GM19467 (cell line): ENCODE measurements at regions not wholly inside any gene's neighbourhood (a gene's known extent, or its start where the extent isn't known, plus 50 kb on each side); places are given as distances from the start of the nearest gene placed in this dataset.

Source experiments
- ATAC-seq: cut with Tn5 transposase; IDR thresholded peaks from one replicate; pipeline ENCODE4 v1.9.1; 2021; ENCODE audit warnings: mild to moderate bottlenecking, moderate library complexity; ENCODE audit not compliant: unreplicated experiment

DNA sequence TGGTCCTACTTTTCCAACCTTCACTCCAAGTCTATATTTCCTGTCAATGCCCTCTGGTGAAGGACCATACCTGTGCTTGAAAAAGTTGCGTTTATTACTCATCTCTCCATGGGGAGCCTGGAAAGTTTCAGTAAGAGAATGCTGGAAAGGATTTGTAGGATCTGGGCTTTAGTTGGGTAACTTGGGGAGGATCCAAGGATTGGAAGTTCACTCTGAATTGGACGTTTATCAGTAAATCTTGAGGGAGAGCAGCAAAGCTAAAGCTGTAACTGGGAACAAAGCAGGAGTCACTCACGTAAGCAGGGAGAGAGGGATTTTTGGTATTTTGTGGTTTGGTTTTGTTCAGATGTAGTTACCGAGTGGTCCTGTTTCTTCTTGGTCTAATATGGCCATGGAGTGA is 51.4 kb upstream of the NPVF start:
- no peak for ATAC-seq

- ATAC-seq: no peak
Observed at GRCh38 chr7:25280181-25280580, 51.9 kb upstream of the NPVF start.

DNA sequence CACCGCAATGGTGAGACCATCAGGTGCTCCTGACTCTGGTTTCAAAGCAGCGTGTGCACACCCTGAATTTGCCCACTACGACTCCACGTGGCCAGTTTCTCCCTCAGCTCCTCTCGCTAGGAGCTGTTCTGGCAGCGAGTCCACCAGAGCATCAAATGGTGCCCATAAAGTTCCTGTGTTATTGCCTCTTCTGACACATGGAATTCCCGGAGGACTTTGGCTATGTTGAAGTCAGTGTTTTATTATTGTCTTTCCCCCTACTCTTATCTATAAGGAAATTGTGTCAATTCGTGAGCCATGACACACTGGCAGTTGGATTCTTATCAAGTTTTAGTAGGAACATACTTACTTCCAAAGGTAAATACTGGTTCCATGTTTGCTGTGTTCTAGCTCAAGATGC is 53.9 kb upstream of the NPVF start:
- no peak for ATAC-seq

- ATAC-seq: no peak
Observed at GRCh38 chr7:25286756-25287155, 58.5 kb upstream of the NPVF start.

DNA sequence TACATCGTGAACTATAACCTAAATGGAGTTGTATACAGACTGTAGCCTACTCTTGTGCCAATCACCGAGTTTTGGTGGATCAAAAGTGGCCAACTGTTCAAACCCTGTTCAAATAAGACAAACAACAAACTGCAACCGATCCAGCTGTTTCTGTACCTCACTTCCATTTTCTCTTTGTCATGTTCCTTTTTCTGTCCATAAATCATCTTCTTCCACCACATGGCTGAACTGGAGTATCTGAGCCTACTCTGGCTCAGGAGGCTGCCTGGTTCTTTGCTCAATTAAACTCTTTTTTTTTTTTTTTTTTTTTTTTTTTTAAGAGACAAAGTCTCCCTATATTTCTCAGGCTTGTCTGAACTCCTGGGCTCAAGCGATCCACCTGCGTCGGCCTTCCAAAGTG is 59.0 kb upstream of the NPVF start:
- no peak for ATAC-seq

DNA sequence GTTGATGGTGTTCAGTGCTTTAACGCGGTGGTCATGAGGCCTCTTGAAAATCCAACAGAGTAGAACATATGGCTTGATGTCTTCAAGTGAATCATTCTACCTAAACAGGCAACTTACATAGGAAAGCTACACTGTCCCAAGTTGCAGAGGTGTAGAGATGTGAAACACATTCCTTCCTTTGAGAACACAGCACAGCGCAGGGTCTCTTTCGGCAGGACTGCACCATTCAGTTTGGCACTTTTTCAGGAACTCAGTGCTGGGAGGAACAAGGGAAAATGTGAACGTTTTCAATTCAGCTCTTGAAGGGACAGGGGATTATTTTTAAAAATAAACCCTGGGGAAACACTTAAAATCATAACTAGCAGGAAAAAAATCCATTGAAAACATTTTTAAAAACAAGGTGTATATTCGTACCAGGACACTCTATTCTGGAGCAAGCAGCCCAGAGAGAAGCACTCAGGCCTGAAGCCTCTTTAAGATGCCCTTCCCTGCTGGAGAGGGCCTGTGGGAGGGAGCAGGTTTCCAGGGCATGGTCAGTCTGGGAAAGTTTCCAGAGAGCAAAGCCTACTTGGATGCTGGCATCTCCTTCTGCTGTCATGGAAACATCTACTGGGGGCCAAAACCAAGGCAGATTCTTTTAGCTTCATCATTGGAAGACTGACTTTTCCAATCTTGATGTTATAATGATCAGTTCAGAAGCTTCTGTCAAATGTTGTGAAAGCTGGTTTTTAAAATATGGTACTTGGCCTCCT is 60.4 kb upstream of the NPVF start:
- ATAC-seq: no peak

- no peak for ATAC-seq
Observed at GRCh38 chr7:25289518-25289917, 61.2 kb upstream of the NPVF start.

GRCh38 chr7:25294624-25295023 is 66.3 kb upstream of the NPVF start:
- no peak for ATAC-seq

DNA sequence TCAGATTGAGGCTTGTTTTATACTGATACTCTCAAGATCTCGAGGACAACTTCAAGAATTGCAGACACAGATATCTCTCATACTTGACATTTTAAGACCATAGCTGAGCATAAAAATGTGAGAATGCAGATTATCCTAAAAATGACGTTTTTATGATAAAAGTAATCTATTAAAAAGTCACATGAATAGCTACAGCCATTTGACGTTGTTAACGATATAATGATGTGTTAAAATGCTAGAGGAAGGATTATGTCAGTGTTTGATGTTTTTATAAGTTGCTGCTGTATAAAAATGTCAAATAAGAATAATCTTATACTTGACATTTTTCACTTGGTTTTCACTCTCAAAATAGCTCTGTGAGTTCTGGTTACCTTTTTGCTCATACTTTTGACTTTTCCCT is 67.1 kb upstream of the NPVF start:
- no peak for ATAC-seq

DNA sequence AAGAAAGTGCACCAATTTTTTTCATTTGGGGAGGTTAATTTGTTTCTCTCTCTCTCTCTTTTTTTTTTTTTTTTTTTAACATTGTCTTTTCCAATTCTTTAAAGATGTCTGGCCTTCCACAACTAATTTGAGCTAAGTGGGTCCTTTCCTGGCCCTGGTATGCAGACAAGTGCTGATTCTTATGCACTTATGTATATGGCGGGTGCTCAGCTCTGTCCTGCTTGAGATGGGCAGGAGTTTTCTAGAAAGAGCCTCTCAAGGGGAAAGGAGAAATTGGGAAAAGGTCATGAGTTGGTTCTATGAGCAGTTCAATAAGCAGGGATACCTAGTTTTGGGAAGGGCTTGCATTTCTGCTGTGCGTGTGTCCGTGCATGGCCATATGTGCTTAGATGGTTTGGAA is 67.8 kb upstream of the NPVF start:
- no peak for ATAC-seq

DNA sequence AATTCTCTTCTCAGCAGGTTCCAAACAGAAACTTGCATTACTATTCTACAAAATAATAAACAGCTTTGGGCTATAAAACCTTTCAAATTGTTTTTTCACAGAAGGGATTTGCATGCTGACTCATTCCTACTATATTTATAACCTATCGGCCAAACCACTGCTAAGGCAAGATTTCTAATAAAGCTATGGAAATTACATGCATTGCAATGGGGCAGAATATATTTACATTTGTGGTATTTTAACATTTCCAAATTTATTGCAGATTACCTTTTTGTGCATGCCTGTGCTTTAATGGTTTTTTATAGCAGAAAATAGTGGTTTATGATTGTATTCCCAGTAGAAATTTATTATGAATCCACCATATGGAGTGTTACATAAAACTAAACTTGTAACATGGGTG is 69.0 kb upstream of the NPVF start:
- no peak for ATAC-seq

DNA sequence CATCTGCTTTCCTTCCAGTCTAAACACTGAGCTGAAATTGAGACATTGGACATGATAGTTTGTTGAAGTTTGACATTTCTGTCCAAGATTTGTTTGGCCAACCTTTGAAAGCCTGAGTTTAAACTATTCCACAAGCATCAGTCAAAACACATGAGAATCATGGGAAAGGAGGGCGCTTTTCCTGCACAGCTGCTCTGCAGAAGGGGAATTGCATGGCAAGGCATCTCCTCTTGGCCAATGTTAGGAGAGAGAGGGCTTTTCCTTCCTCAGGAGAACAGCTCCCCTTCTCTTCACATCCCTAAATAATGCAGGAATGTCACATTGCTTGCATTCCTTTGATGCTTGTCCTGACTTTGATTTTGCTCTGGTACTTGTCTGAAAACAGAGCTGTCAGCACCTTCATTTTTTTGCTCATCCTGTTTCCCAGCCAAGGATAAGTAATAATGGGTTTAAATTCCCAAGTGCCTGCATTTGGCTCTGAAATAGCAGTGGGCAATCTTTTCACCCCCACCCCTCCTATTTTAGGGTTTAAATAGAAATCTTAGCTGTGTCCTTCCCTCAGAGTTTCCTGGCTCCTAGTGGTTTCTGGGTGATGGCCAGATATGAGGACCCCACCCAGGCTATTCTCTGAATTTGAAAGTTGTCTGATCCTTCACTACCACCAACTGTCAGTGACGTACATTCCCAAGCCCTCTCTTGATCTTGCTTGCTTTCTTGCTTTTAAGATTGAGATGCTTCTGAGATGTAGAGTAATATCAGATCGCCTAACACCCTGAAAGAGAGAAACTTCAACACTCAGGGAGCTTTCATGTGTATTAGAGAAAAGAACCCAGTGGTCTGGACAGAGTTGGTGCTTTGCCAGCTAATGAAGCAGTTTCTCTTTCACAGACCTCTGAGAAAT is 75.2 kb upstream of the NPVF start:
- ATAC-seq: no peak

DNA sequence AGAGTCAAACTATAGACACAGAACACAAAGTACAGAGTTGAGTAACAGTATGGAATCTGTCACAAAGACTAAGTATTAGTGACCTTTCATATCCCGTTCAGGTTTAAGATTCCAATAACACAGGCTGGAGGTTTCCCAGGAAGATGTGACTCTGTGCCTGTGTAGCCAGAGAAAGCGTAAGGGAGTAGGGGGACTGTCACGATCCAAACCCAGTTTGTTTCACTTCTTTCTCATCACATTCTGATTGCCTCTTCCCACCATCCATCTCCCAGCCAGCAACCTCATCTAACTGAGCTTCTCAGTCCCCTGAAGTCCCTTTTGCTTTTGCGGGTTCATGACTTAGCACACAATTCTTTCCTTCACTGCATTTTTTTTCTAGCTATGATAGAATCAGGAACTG is 76.4 kb upstream of the NPVF start:
- ATAC-seq: no peak

GRCh38 chr7:25305831-25306230 is 77.5 kb upstream of the NPVF start:
- no peak for ATAC-seq

DNA sequence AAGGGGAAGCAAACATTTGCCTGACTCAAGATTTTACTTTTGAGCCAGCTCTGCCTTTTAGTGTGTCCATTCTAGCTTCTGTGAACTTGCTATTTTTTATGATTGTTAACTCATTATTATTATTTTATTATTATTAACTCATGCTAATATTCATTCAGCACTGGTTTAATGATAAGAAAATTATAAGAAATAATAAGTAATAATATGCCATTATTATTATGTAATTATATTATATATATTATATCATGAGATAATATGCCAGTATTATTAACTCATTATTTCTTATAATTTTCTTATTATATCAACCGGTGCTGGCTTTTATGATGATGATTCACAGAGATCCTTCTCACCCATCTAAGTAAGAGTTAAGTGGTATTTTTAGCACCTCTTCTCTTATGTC is 79.3 kb upstream of the NPVF start:
- no peak for ATAC-seq

DNA sequence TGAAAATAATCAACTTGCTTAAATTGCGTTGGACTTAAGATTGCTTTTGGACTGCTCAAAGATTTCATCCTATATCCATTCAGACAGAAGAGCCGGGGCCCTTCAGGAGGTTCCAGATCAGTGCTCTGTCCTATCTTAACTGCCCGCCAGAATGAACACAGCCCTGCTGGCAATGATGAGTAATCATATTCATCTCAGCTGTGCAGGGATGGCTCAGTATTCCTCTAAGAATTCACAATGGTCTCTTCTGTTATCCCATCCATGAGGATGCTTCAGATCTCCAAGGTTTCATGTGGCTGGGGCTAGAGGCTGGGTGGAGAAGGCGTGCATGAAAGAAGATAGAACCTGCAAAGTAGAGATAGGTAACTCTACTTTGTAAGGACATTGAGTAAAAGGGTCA is 80.0 kb upstream of the NPVF start:
- ATAC-seq: no peak

DNA sequence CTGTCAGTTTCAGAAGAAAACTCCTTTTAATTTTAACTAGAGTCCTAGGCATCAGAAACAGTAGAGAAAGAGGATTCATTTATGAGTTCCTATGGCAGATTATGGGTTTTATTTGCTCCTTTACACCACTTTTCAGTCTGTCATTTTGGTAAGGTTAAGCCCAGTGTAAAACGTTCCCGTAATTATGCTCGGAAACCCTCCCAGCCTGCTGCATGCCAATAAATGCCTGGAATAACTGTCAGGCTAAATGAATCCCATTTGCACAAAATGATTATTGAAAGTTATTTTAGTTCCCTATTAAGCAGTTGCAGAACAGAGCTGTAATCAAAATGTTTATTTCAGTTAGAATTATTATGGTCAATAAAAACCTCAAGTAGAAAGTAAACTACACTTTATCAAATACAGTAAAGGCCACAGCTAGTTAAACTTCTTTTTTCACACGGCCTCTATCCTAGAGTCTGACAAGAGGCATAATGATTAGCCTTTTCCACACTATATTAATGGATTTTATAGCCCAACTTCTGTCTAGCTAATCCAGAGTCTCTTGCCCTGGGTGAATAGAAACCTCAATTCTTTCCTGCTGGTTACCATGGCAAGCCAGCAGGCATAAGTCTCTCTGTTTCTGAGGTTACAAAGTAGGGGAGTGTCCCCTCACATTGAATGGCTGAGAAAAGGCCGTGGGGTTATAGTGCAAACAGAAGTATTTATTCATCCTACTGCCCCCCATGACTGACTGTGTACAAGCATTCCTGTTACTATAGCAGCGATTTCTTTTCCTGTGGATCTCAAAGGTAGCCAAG is 80.8 kb upstream of the NPVF start:
- no peak for ATAC-seq

- no peak for ATAC-seq
Observed at GRCh38 chr7:25310896-25311295, 82.6 kb upstream of the NPVF start.

DNA sequence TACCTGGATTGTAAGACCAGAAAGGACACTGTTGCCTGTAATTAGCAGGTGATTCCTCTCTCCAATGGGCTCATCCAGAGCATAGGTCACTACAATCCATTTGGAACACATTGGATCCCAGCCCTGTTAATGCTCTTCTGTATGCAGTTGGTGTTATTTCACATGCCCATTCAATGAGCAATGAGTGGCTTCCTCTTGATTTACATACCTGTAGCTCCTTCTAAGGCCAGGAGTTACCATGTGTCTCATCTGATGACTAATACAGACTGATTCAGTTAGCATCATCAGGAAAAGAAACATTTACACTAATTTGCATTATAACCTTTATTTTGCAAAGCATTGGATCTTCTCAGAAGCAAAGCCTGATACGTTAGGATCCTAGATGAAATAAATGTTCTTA is 83.1 kb upstream of the NPVF start:
- ATAC-seq: no peak

DNA sequence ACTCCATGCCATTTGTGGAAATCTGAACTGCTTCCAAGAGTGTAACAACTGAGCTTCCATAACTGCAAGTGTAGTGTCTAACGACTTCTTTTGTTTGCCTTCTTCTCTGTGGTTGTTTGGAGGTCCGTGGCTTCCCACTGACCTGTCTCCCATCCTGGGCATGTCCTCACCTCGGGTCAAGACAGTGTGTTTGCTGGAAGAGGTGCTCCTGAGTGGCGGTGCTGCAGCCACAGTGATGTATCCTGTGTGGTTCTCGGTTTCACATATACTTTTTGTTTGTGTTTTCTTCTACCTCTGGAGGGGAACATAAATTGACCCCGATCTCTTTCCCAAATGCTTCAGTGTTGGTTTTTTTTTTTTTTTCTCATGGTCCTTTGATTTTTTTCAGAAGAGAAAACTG is 84.7 kb upstream of the NPVF start:
- no peak for ATAC-seq

DNA sequence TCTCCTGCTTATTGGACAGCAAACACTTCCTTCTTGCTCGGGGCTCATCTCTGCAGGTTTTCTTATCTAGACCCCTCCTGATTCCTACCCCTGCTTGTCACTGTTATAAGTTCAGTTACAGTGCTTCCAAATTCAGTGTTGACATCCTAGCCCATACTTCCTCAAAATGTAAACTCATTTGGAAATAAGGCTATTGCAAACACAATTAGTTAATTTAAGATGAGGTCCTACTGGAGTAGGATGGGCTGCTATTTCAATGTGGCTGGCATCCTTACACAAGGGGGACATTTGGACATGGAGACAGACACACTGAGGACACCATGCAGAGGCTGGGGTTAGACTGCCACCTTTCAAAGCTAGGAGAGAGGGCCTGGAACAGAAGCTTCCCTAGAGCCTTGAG is 85.2 kb upstream of the NPVF start:
- no peak for ATAC-seq
